OCI-LY3 (cell line): ENCODE measurements at regions not wholly inside any gene's neighbourhood (a gene's known extent, or its start where the extent isn't known, plus 50 kb on each side); places are given as distances from the start of the nearest gene placed in this dataset.

Experiments used
- EZH2phosphoT487 ChIP-seq: fragments of 200-600 bp; shearing (Covaris generic); IDR thresholded peaks from 2 replicates; pipeline ENCODE4 v1.6.1; 2018; ENCODE audit warnings: antibody characterized with exemption, mixed run types, low read depth
- TF ChIP-seq, protein P1 (sequence below): fragments of 200-600, 300-600 bp; sonication (generic); IDR thresholded peaks from 2 replicates; pipeline ENCODE4 v1.5.1; 2014; ENCODE audit warnings: antibody characterized with exemption, low read length, low read depth

DNA sequence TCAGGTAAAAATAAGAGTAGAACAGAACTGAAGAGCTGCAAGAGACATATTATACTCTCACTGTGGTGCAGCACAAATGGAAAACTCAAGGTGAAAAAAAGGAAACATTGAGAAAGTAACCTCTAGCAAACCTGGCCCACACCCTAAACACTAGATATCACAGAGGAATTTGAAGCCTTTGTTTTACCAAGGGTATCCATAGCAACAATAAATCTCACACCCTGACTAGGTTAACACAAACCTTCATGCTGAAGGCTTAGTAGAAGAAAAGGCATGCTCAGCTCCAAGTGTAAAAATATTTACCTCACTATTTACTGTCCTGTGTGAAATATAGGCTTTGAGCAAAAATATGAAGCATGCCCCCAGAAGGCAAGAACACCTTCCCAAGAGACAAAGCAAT, 61.9 kb upstream of the TAB3 start:
- TF ChIP-seq, protein P1, sequence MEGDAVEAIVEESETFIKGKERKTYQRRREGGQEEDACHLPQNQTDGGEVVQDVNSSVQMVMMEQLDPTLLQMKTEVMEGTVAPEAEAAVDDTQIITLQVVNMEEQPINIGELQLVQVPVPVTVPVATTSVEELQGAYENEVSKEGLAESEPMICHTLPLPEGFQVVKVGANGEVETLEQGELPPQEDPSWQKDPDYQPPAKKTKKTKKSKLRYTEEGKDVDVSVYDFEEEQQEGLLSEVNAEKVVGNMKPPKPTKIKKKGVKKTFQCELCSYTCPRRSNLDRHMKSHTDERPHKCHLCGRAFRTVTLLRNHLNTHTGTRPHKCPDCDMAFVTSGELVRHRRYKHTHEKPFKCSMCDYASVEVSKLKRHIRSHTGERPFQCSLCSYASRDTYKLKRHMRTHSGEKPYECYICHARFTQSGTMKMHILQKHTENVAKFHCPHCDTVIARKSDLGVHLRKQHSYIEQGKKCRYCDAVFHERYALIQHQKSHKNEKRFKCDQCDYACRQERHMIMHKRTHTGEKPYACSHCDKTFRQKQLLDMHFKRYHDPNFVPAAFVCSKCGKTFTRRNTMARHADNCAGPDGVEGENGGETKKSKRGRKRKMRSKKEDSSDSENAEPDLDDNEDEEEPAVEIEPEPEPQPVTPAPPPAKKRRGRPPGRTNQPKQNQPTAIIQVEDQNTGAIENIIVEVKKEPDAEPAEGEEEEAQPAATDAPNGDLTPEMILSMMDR: no peak
- no peak for TF ChIP-seq EZH2phosphoT487
